GM13977 (cell line): ENCODE measurements at regions not wholly inside any gene's neighbourhood (a gene's known extent, or its start where the extent isn't known, plus 50 kb on each side); places are given as distances from the start of the nearest gene placed in this dataset.
A peak's percentile ranks its signal among the peaks of the same experiment; 100 is the strongest.

Experiments
- DNase-seq: peaks from one replicate; pipeline ENCODE4 v3.0.0; 2012; ENCODE audit warnings: low spot score
- CTCF ChIP-seq: IDR thresholded peaks from 2 replicates; pipeline ENCODE4 v1.5.1; 2012; ENCODE audit warnings: mild to moderate bottlenecking, control low read depth; ENCODE audit not compliant: insufficient read depth; ENCODE audit errors: extremely low read depth, missing control alignments
- in situ Hi-C: fragments of 300-500 bp; cut with MboI; formaldehyde crosslinking; loops from one replicate; pipeline ENCODE4 v1.12.0; 2022; ENCODE audit warnings: low sequenced_read_pairs, low pct_unique_long_range_greater_than_20kb, mixed read lengths, inconsistent platforms; ENCODE audit not compliant: unreplicated experiment

- no peak for TF ChIP-seq CTCF
- DNase-seq = no peak
- in situ Hi-C loops = no loop called here
Measured at GRCh38 chr9:84139296-84140070, 158.9 kb downstream of the RMI1 start.

GRCh38 chr9:84140535-84141101, 160.0 kb downstream of the RMI1 start:
- in situ Hi-C loops = no loop called here
- peak; percentile 27 for DNase-seq
- TF ChIP-seq CTCF = no peak

GRCh38 chr9:84141741-84142370, 161.3 kb downstream of the RMI1 start:
- TF ChIP-seq CTCF = no peak
- in situ Hi-C loops = no loop called here
- no peak for DNase-seq

GRCh38 chr9:84145031-84145430, 164.4 kb downstream of the RMI1 start:
- DNase-seq = no peak
- TF ChIP-seq CTCF = no peak
- in situ Hi-C loops = no loop called here

GRCh38 chr9:84145780-84146179, 165.2 kb downstream of the RMI1 start:
- no peak for TF ChIP-seq CTCF
- DNase-seq = no peak
- in situ Hi-C loops = no loop called here

- no peak for TF ChIP-seq CTCF
- DNase-seq = no peak
- in situ Hi-C loops = no loop called here
Measured at GRCh38 chr9:84146893-84147710, 166.5 kb downstream of the RMI1 start.
